Endothelial cell of umbilical vein (primary cell): ENCODE measurements at regions not wholly inside any gene's neighbourhood (a gene's known extent, or its start where the extent isn't known, plus 50 kb on each side); places are given as distances from the start of the nearest gene placed in this dataset.

Experiments
- BruUV-seq: library from RNA; stranded (reverse); fragments of 400-500 nt; replicated peaks from 2 replicates; lab custom pipeline; 2021; lab: Mats Ljungman, UMichigan
- CTCF ChIA-PET: fragments of 300-600, 350-600 bp; sonication (Branson Sonifier 250); formaldehyde crosslinking; loops from one replicate; lab custom pipeline; 2021; ENCODE audit warnings: antibody characterized with exemption, inconsistent platforms; lab: Charles Lee
- POLR2A ChIA-PET: fragments of 300-600, 350-600 bp; sonication (Branson Sonifier 250); formaldehyde crosslinking; loops from one replicate; lab custom pipeline; 2021; ENCODE audit warnings: antibody characterized with exemption, inconsistent platforms; lab: Charles Lee
- DNase-seq: peaks from one replicate; pipeline ENCODE4 v3.0.0-alpha.2; 2011; ENCODE audit warnings: low read depth, low spot score
- FAIRE-seq: peaks from 2 replicates; lab custom pipeline; 2011; peaks lifted over from hg19 to GRCh38; lab: Jason Lieb, UNC
- H2AFZ ChIP-seq: 2 replicates; pipeline ENCODE4 v1.6.0; 2012; ENCODE audit warnings: low read depth, low read length, control low read depth, inconsistent platforms
- H3K27ac ChIP-seq: 2 replicates; pipeline ENCODE4 v1.5.1; 2011; ENCODE audit warnings: low read depth, mild to moderate bottlenecking, control low read depth, low read length, moderate library complexity; ENCODE audit not compliant: insufficient read depth
- H3K27me3 ChIP-seq, 2 experiments: 2 replicates each; pipeline versions ENCODE4 v1.6.0 to v1.6.1; 2011; ENCODE audit warnings: low read length in 2 of 2, mixed read lengths in 1 of 2; ENCODE audit not compliant: control insufficient read depth in 2 of 2, insufficient read depth in 2 of 2
- H3K36me3 ChIP-seq, 2 experiments: 2 replicates in 1 of 2; 3 replicates in 1 of 2; pipeline ENCODE4 v1.5.1; 2011; ENCODE audit warnings: low read length in 2 of 2, mild to moderate bottlenecking in 1 of 2, moderate library complexity in 1 of 2; ENCODE audit not compliant: control insufficient read depth in 2 of 2, insufficient read depth in 2 of 2; ENCODE audit errors: extremely low read depth in 1 of 2
- H3K4me1 ChIP-seq: 3 replicates; pipeline ENCODE4 v1.5.1; 2011; ENCODE audit warnings: mild to moderate bottlenecking, low read length; ENCODE audit not compliant: control insufficient read depth, insufficient read depth; ENCODE audit errors: extremely low read depth
- H3K4me2 ChIP-seq: 2 replicates; pipeline ENCODE4 v1.6.1; 2011; ENCODE audit warnings: low read length, control low read depth, mixed read lengths; ENCODE audit not compliant: insufficient read depth
- H3K4me3 ChIP-seq, 3 experiments: fragments of 200-600 bp in 1 of 3; sonication (generic), shearing (Covaris generic) in 1 of 3; replicated peaks in 1 of 3; 2 replicates each; pipeline ENCODE4 v1.5.1; 2011 to 2016; ENCODE audit warnings: control low read depth in 3 of 3, low read length in 3 of 3, mild to moderate bottlenecking in 2 of 3, inconsistent platforms in 1 of 3, low read depth in 1 of 3, moderate library complexity in 1 of 3; ENCODE audit not compliant: insufficient read depth in 1 of 3
- H3K79me2 ChIP-seq: 2 replicates; pipeline ENCODE4 v1.6.0; 2012; ENCODE audit warnings: low read length, inconsistent platforms; ENCODE audit not compliant: control insufficient read depth, insufficient read depth
- H3K9ac ChIP-seq: replicated peaks from 2 replicates; pipeline ENCODE3; 2011; ENCODE audit warnings: low read length, control low read depth; ENCODE audit not compliant: insufficient read depth; ENCODE audit errors: extremely low read depth
- H3K9me1 ChIP-seq: replicated peaks from 3 replicates; pipeline ENCODE4 v1.6.0; 2011; ENCODE audit warnings: mild to moderate bottlenecking, low read length; ENCODE audit not compliant: control insufficient read depth, insufficient read depth; ENCODE audit errors: extremely low read depth
- H3K9me3 ChIP-seq: replicated peaks from 2 replicates; pipeline ENCODE4 v1.5.1; 2012; ENCODE audit warnings: low read length, inconsistent platforms; ENCODE audit not compliant: control insufficient read depth, insufficient read depth
- H4K20me1 ChIP-seq: replicated peaks from 2 replicates; pipeline ENCODE3; 2011; ENCODE audit warnings: mild to moderate bottlenecking, low read length; ENCODE audit not compliant: control insufficient read depth, insufficient read depth; ENCODE audit errors: extremely low read depth
- CTCF ChIP-seq, 2 donors: IDR thresholded peaks; 1 replicate in 1 of 2; 2 replicates in 1 of 2; pipeline ENCODE4 v1.5.1; 2011; ENCODE audit warnings: low read length in 2 of 2, mild to moderate bottlenecking in 2 of 2, moderate library complexity in 2 of 2, control low read depth in 1 of 2, inconsistent platforms in 1 of 2, low read depth in 1 of 2; ENCODE audit not compliant: insufficient read depth in 1 of 2; ENCODE audit errors: extremely low read depth in 1 of 2
- EZH2 ChIP-seq: IDR thresholded peaks from 2 replicates; pipeline ENCODE4 v1.6.1; 2012; ENCODE audit warnings: borderline replicate concordance, low read depth, mild to moderate bottlenecking, moderate library complexity, low read length, inconsistent platforms; ENCODE audit not compliant: severe bottlenecking
- FOS ChIP-seq: IDR thresholded peaks from 2 replicates; pipeline ENCODE4 v1.6.1; 2011; ENCODE audit warnings: mild to moderate bottlenecking, low read length, moderate library complexity, borderline replicate concordance; ENCODE audit not compliant: insufficient read depth
- GATA2 ChIP-seq: IDR thresholded peaks from 2 replicates; pipeline ENCODE4 v1.7.0; 2011; ENCODE audit warnings: low read depth, mild to moderate bottlenecking, moderate library complexity, mixed read lengths, low read length; ENCODE audit not compliant: insufficient read length, insufficient read depth
- JUN ChIP-seq: IDR thresholded peaks from 2 replicates; pipeline ENCODE4 v1.6.1; 2011; ENCODE audit warnings: borderline replicate concordance, low read depth; ENCODE audit not compliant: insufficient read length, insufficient read depth
- MAX ChIP-seq: IDR thresholded peaks from 2 replicates; pipeline ENCODE4 v1.6.1; 2011; ENCODE audit not compliant: insufficient read depth, insufficient read length
- MYC ChIP-seq: IDR thresholded peaks from one replicate; pipeline ENCODE4 v1.6.1; 2011; ENCODE audit warnings: mild to moderate bottlenecking, low read depth, low read length
- POLR2A ChIP-seq: IDR thresholded peaks from 2 replicates; pipeline ENCODE4 v1.6.1; 2012; ENCODE audit warnings: low read depth, mild to moderate bottlenecking, control low read depth, low read length
- POLR2AphosphoS5 ChIP-seq: IDR thresholded peaks from 2 replicates; pipeline ENCODE4 v1.6.1; 2012; ENCODE audit warnings: low read depth, mild to moderate bottlenecking, control low read depth, low read length, moderate library complexity; ENCODE audit not compliant: insufficient read depth
- dilution Hi-C: fragments of 300-500 bp; cut with MboI; formaldehyde crosslinking; loops from one replicate; pipeline ENCODE4 v1.15.0; 2019; ENCODE audit warnings: low sequenced_read_pairs; ENCODE audit not compliant: extremely low pct_ligation_motif_present
- intact Hi-C: fragments of 100-400 bp; cut with micrococcal nuclease; formaldehyde crosslinking; loops from one replicate; pipeline ENCODE4 v1.10.0; 2022

GRCh38 chr3:134092208-134092701, 62.5 kb upstream of the SLCO2A1 start:
- Histone ChIP-seq H3K9ac (no peak overlapping the region), H4K20me1 (no peaks in the 10 kb centered on the region), H3K4me1 (no peaks in the 10 kb centered on the region), H3K36me3 (no peaks in the 10 kb centered on the region), H3K27ac (no peak overlapping the region), H3K9me1 (no peaks in the 10 kb centered on the region), H3K27me3 (no peaks in the 10 kb centered on the region), H3K4me2 (no peak overlapping the region), H2AFZ (no peak overlapping the region), H3K79me2 (no peaks in the 10 kb centered on the region), H3K9me3 (no peaks in the 10 kb centered on the region), H3K4me3 (no peak overlapping the region)
- TF ChIP-seq MAX (no peak), MYC (no peak), CTCF (IDR thresholded peaks at IDR 0.05; ENCODE audit: extremely low read depth in 1 of 2, insufficient read depth in 1 of 2, low read depth in 1 of 2, low read length in 2 of 2) (no peak), EZH2 (no peak), FOS (no peak), GATA2 (no peak), POLR2AphosphoS5 (no peak), JUN (no peak), POLR2A (no peak)
- FAIRE-seq (no peak), DNase-seq (no peak)
- POLR2A ChIA-PET, result no interaction called here
- CTCF ChIA-PET, result no interaction called here
- dilution Hi-C loops (no loop called here), intact Hi-C loops (no loop called here)
- BruUV-seq, result no TSS peak
